MM.1S (cell line): ENCODE measurements at regions not wholly inside any gene's neighbourhood (a gene's known extent, or its start where the extent isn't known, plus 50 kb on each side); places are given as distances from the start of the nearest gene placed in this dataset.

Experiments used
- EZH2 ChIP-seq: fragments of 300-600 bp; sonication (generic); optimal IDR thresholded peaks from 2 replicates; pipeline ENCODE3; 2017; ENCODE audit warnings: low read depth, mild to moderate bottlenecking, antibody characterized with exemption, low read length, mixed read lengths
- EZH2phosphoT487 ChIP-seq: fragments of 300-600 bp; sonication (generic); IDR thresholded peaks from 2 replicates; pipeline ENCODE4 v1.6.1; 2018; ENCODE audit warnings: antibody characterized with exemption, low read length
- TF ChIP-seq, protein P1 (sequence below): fragments of 300-600 bp; sonication (generic); IDR thresholded peaks from 2 replicates; pipeline ENCODE4 v1.5.1; 2016; ENCODE audit warnings: antibody characterized with exemption, low read length, mixed read lengths

DNA sequence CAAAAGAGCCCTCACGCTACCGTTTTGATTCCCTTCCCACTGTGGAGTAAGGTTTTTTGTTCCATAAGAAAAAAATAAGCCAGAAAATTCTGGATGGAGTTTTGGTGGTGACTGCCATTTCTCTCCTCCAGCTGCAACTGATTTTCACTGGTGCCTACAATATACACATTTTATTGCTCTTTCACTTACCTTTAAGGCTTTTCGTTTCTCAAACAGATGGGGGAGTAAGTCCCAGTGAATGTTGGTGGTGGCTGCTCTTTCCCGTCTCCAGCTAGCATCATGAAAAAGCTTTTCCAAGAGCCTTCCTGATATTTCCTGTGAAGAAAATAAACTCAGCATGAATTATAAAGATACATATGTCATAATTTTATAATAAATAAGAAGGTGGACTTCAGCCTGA lies 932.5 kb upstream of the PIK3C3 start:
- TF ChIP-seq, protein P1, sequence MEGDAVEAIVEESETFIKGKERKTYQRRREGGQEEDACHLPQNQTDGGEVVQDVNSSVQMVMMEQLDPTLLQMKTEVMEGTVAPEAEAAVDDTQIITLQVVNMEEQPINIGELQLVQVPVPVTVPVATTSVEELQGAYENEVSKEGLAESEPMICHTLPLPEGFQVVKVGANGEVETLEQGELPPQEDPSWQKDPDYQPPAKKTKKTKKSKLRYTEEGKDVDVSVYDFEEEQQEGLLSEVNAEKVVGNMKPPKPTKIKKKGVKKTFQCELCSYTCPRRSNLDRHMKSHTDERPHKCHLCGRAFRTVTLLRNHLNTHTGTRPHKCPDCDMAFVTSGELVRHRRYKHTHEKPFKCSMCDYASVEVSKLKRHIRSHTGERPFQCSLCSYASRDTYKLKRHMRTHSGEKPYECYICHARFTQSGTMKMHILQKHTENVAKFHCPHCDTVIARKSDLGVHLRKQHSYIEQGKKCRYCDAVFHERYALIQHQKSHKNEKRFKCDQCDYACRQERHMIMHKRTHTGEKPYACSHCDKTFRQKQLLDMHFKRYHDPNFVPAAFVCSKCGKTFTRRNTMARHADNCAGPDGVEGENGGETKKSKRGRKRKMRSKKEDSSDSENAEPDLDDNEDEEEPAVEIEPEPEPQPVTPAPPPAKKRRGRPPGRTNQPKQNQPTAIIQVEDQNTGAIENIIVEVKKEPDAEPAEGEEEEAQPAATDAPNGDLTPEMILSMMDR = no peak
- TF ChIP-seq EZH2 (no peak), EZH2phosphoT487 (no peak)
